Retinal pigment epithelial cell (primary cell): ENCODE measurements at regions not wholly inside any gene's neighbourhood (a gene's known extent, or its start where the extent isn't known, plus 50 kb on each side); places are given as distances from the start of the nearest gene placed in this dataset.
"Not testable (repeated sequence)": the region's sequence is repeated elsewhere in the genome, so short reads cannot be mapped to it uniquely, and the experiment has no call there.

Source experiments
- DNase-seq: peaks from one replicate; pipeline ENCODE4 v3.0.0-alpha.2; 2010; ENCODE audit warnings: low read depth
- H3K4me3 ChIP-seq: 2 replicates; pipeline ENCODE4 v1.5.1; 2011; ENCODE audit warnings: mild to moderate bottlenecking, low read length, control low read depth, moderate library complexity
- CTCF ChIP-seq: conservative IDR thresholded peaks from 2 replicates; pipeline ENCODE4 v1.5.1; 2011; ENCODE audit warnings: low read depth, low read length, control low read depth, inconsistent platforms

DNA sequence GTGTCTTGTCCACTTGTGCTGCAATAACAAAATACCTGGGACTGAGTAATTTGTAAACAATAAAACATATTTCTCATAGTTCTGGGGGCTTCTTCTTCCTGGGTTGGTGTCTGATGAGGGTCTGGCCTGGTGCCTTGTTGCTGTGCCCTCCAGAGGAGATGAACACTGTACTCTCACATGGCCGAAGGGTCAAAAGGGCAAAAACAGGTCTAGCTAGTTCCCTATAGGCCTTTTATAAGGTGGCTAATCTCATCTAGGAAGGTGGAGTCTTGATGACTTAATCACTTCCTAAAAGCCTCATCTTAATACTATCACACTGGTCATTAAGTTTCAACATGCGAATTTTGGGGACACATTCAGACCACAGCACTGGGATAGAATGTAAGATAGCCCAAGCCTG is 228.4 kb downstream of the TLE3 start:
- H3K4me3 ChIP-seq = no peak overlapping the region
- no peak for DNase-seq
- no peak for TF ChIP-seq CTCF

GRCh38 chr15:69869881-69870505 is 227.7 kb downstream of the TLE3 start:
- DNase-seq = no peak
- H3K4me3 ChIP-seq = no peak overlapping the region
- no peak for TF ChIP-seq CTCF

DNA sequence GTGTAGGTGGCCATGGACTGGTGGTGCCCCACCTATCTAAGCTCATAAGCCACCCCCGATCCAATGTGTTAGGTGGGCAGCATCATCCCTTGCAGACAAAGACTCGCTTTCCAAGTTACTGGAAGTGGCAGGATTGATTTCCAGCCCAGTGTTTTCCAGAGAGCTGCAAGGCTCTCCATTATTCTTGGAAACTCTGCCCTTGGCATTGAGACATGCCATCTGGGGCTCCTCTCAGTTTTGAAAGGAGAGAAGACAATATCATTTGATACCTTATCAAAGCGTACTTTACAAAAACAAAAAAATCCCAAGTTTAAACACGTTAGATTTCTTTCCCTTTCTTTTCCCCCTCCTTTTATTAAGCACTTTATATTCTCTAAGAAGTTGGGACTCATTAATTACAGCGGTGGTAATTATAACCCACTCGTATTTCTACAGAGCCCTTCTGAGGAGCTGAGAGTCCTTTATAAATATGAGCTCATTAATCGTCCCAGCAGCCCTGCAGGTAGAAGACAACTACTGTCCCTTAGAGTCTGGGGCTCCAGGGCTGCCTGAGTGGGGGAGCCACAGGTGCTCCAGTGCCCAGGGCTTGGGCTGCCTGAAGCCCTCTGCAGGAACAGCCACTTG is 226.1 kb downstream of the TLE3 start:
- DNase-seq = no peak
- TF ChIP-seq CTCF = no peak

GRCh38 chr15:69873807-69874206 is 223.9 kb downstream of the TLE3 start:
- TF ChIP-seq CTCF = no peak

More for the DNA sequence above, 226.1 kb downstream of the TLE3 start:
- H3K4me3 ChIP-seq = no peak overlapping the region

DNA sequence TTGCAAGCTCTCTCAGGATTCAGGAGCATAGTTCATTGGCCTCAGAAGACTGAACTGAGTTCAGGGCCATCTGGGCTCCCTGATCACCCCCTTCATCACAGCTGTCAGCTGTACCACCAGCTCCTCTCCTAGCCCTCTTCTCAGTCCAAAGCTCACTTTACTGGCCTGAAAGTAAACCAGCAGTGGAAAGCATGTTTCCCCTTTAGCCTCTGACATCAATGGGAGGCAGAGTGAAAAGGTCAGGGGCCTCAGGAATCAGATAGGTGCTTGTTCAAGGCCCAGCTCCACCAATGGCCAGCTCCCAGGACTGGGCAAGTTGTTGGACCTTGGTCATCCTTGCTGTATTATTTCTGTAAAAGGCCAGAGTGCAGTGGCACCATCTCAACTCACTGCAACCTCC is 223.4 kb downstream of the TLE3 start:
- DNase-seq = no peak
- no peak overlapping the region for H3K4me3 ChIP-seq
- no peak for TF ChIP-seq CTCF

More at GRCh38 chr15:69873807-69874206, 223.9 kb downstream of the TLE3 start:
- DNase-seq = no peak
- no peak overlapping the region for H3K4me3 ChIP-seq

GRCh38 chr15:69876064-69876940 is 221.4 kb downstream of the TLE3 start:
- no peak for TF ChIP-seq CTCF
- DNase-seq = no peak
- H3K4me3 ChIP-seq = no peak overlapping the region

DNA sequence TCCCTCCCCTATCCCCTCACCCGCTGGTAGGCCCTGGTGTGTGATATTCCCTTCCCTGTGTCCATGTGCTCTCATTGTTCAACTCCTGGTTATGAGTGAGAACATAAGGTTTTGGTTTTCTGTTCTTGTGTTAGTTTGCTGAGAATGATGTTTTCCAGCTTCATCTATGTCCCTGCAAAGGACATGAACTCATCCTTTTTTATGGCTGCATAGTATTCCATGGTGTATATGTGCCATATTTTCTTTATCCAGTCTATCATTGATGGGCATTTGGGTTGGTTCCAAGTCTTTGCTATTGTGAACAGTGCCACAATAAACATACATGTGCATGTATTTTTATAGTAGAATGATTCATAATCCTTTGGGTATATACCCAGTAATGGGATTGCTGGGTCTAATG is 217.8 kb downstream of the TLE3 start:
- H3K4me3 ChIP-seq = not testable (repeated sequence)

More for the DNA sequence above, 217.8 kb downstream of the TLE3 start:
- not testable (repeated sequence) for DNase-seq
